SK-N-MC (cell line): ENCODE measurements at regions not wholly inside any gene's neighbourhood (a gene's known extent, or its start where the extent isn't known, plus 50 kb on each side); places are given as distances from the start of the nearest gene placed in this dataset.
"Not testable (repeated sequence)": the region's sequence is repeated elsewhere in the genome, so short reads cannot be mapped to it uniquely, and the experiment has no call there.

Experiments
- EZH2 ChIP-seq: fragments of 200-600 bp; sonication (generic); IDR thresholded peaks from one replicate; pipeline ENCODE4 v1.6.1; 2017; ENCODE audit warnings: antibody characterized with exemption
- FOXP2 ChIP-seq: optimal IDR thresholded peaks from 2 replicates; pipeline ENCODE3; 2011; ENCODE audit warnings: mild to moderate bottlenecking, moderate library complexity; ENCODE audit not compliant: insufficient read depth; ENCODE audit errors: extremely low read length, control extremely low read depth
- POLR2AphosphoS5 ChIP-seq: IDR thresholded peaks from 2 replicates; pipeline ENCODE4 v1.6.1; 2012; ENCODE audit warnings: mild to moderate bottlenecking, low read depth, low read length, borderline replicate concordance

GRCh38 chr1:198404632-198405031 is 135.8 kb downstream of the ATP6V1G3 start:
- TF ChIP-seq POLR2AphosphoS5, EZH2, FOXP2: not testable (repeated sequence)
